Gastroesophageal sphincter (tissue), 3 donors: ENCODE measurements at regions not wholly inside any gene's neighbourhood (a gene's known extent, or its start where the extent isn't known, plus 50 kb on each side); places are given as distances from the start of the nearest gene placed in this dataset.

Experiments used
- CTCF ChIP-seq, 4 experiments: fragments of 200-600 bp in 2 of 4; fragments of 450-650 bp in 2 of 4; sonication (generic) in 1 of 4; IDR thresholded peaks; one replicate each; pipeline ENCODE4 v1.5.1; 2017 to 2019; ENCODE audit warnings: antibody characterized with exemption in 4 of 4, mild to moderate bottlenecking in 2 of 4, moderate library complexity in 2 of 4
- EP300 ChIP-seq: sonication (generic); formaldehyde crosslinking; IDR thresholded peaks from one replicate; pipeline ENCODE4 v1.6.1; 2017; ENCODE audit warnings: antibody characterized with exemption, mild to moderate bottlenecking
- POLR2A ChIP-seq, 2 donors: fragments of 450-650 bp; IDR thresholded peaks; one replicate each; pipeline ENCODE4 v1.6.1; 2017; ENCODE audit warnings: antibody characterized with exemption in 2 of 2, mild to moderate bottlenecking in 2 of 2, moderate library complexity in 1 of 2

GRCh38 chr4:13296986-13297385 lies 187.2 kb downstream of the RAB28 start:
- TF ChIP-seq CTCF (IDR thresholded peaks at IDR 0.05): no peak
- TF ChIP-seq EP300: no peak
- TF ChIP-seq POLR2A (IDR thresholded peaks at IDR 0.05): no peak
